Lower lobe of right lung (tissue), 2 donors: ENCODE measurements at regions not wholly inside any gene's neighbourhood (a gene's known extent, or its start where the extent isn't known, plus 50 kb on each side); places are given as distances from the start of the nearest gene placed in this dataset.

Experiments
- ATAC-seq, 2 donors: fragments of 200-7000 bp; cut with Tn5 transposase; one replicate each; pipeline ENCODE4 v1.9.1; 2020 to 2022; ENCODE audit warnings: mild to moderate bottlenecking in 2 of 2, moderate library complexity in 2 of 2
- DNase-seq: peaks from one replicate; pipeline ENCODE4 v3.0.0-alpha.2; 2020
- H3K27ac ChIP-seq: fragments of 200-600 bp; one replicate; pipeline ENCODE4 v1.8.0; 2022
- H3K27me3 ChIP-seq: fragments of 200-600 bp; one replicate; pipeline ENCODE4 v1.8.0; 2022; ENCODE audit warnings: low read depth
- H3K36me3 ChIP-seq: fragments of 200-600 bp; one replicate; pipeline ENCODE4 v1.8.0; 2022; ENCODE audit warnings: mild to moderate bottlenecking
- H3K4me1 ChIP-seq: fragments of 200-600 bp; one replicate; pipeline ENCODE4 v1.8.0; 2022
- H3K4me3 ChIP-seq: fragments of 200-600 bp; one replicate; pipeline ENCODE4 v1.8.0; 2022; ENCODE audit warnings: mild to moderate bottlenecking
- H3K9me3 ChIP-seq: fragments of 200-600 bp; one replicate; pipeline ENCODE4 v1.8.0; 2022
- intact Hi-C: fragments of 100-400 bp; cut with DNase I; formaldehyde crosslinking; loops from one replicate; pipeline ENCODE4 v1.11.0; 2022
- TF ChIP-seq, protein P1 (sequence below): fragments of 200-600 bp; IDR thresholded peaks from one replicate; pipeline ENCODE4 v1.8.0; 2022; ENCODE audit warnings: antibody characterized with exemption, mild to moderate bottlenecking
- donor health status: DM: no; HTN: yes; CAD: no; lungs with severe emphysema.

DNA sequence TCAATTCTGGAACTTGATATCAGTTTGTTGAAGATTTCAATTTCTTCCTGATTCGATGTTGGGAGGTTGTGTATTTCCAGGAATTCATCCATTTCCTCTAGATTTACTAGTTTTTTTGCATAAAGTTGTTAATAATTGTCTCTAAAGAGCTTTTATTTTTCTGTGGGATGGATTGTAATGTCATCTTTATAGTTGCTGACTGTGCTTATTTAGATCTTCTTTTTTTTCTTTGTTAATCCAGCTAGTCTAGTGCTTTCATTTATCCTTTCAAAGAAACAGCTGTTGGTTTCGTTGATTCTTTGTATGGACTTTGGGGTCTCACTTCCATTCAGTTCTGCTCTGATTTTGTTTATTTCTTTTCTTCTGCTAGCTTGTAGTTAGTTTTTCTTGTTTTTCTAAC is 302.0 kb upstream of the DMAC1 start:
- no peak overlapping the region for H3K4me3 ChIP-seq
- no peaks in the 10 kb centered on the region for H3K4me1 ChIP-seq
- no peaks in the 10 kb centered on the region for H3K36me3 ChIP-seq
- no peak overlapping the region for H3K27ac ChIP-seq
- intact Hi-C loops: no loop called here
- ATAC-seq (no peak), DNase-seq (no peak)
- H3K27me3 ChIP-seq: no peaks in the 10 kb centered on the region
- no peaks in the 10 kb centered on the region for H3K9me3 ChIP-seq
- TF ChIP-seq, protein P1, sequence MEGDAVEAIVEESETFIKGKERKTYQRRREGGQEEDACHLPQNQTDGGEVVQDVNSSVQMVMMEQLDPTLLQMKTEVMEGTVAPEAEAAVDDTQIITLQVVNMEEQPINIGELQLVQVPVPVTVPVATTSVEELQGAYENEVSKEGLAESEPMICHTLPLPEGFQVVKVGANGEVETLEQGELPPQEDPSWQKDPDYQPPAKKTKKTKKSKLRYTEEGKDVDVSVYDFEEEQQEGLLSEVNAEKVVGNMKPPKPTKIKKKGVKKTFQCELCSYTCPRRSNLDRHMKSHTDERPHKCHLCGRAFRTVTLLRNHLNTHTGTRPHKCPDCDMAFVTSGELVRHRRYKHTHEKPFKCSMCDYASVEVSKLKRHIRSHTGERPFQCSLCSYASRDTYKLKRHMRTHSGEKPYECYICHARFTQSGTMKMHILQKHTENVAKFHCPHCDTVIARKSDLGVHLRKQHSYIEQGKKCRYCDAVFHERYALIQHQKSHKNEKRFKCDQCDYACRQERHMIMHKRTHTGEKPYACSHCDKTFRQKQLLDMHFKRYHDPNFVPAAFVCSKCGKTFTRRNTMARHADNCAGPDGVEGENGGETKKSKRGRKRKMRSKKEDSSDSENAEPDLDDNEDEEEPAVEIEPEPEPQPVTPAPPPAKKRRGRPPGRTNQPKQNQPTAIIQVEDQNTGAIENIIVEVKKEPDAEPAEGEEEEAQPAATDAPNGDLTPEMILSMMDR: no peak

DNA sequence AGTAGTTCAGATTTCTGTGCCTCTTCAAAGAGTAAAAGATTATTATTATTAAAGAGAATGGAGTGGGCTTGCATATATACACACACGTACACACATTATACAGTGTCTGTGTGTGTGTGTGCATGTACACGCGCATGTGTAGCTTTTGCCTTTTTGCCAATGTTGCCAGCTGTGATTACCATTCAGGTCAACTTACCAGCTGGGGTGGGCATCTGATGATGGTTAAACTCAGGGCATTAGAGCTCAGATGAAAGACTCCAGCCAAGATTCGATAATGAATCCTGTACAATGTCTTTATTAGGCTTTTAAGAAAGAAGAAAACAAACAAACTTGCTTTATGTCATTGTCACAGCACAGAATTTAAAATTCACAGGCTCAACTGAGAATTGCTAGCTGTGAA is 296.5 kb upstream of the DMAC1 start:
- Histone ChIP-seq H3K9me3 (no peaks in the 10 kb centered on the region), H3K36me3 (no peaks in the 10 kb centered on the region), H3K4me3 (no peak overlapping the region), H3K27ac (no peak overlapping the region), H3K27me3 (no peaks in the 10 kb centered on the region), H3K4me1 (no peaks in the 10 kb centered on the region)
- DNase-seq: no peak
- intact Hi-C loops: no loop called here
- TF ChIP-seq, protein P1: no peak
- no peak for ATAC-seq

DNA sequence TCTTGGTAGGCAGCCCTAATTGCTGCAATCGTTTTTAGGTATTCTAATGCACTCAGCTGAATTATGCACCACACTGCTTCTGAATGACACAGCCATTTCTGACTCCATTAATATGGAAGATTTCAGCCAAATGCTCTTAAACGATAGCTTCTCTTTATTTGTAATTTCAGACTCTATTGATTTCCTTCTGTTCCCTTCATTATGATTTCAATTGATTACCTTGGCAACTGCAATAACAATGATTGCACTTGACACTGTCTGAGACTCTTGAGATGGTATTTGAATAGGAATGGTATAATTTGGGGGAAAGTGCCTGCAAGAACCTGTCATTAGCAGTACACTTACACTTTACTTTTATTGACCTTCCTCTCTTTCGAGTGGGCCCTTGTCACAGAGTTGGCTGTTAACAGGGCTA is 296.1 kb upstream of the DMAC1 start:
- H3K27ac ChIP-seq: no peak overlapping the region
- intact Hi-C loops: no loop called here
- peak; percentile 78 to 94 for ATAC-seq
- H3K4me1 ChIP-seq: no peaks in the 10 kb centered on the region
- no peaks in the 10 kb centered on the region for H3K36me3 ChIP-seq
- H3K27me3 ChIP-seq: no peaks in the 10 kb centered on the region
- TF ChIP-seq, protein P1: no peak
- H3K9me3 ChIP-seq: no peaks in the 10 kb centered on the region
- no peak for DNase-seq
- no peak overlapping the region for H3K4me3 ChIP-seq

DNA sequence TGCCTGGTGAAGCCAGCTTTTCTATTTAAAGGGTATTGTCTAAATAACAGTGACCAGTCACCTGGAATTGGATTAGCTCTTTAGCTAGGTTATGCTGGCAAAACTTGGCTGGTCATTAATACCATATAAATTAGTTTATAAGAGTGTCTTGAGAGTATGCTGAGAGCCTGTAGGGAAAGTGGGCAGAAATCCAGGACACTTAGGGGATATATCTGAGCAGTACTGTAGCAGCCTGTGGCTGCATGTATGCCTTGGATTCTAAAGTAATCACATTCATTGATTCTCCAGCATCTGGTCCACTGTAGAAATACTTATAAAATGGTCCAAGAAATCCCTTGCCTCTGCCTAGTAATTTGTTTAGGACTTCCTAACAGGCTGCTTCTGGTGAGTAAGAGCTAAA is 288.9 kb upstream of the DMAC1 start:
- Histone ChIP-seq H3K27me3 (peaks cover 8% of the 10 kb centered on the region), H3K9me3 (no peaks in the 10 kb centered on the region), H3K36me3 (no peaks in the 10 kb centered on the region), H3K4me1 (no peaks in the 10 kb centered on the region), H3K4me3 (no peak overlapping the region), H3K27ac (no peak overlapping the region)
- no peak for ATAC-seq
- DNase-seq: no peak
- TF ChIP-seq, protein P1: no peak
- intact Hi-C loops: no loop called here

DNA sequence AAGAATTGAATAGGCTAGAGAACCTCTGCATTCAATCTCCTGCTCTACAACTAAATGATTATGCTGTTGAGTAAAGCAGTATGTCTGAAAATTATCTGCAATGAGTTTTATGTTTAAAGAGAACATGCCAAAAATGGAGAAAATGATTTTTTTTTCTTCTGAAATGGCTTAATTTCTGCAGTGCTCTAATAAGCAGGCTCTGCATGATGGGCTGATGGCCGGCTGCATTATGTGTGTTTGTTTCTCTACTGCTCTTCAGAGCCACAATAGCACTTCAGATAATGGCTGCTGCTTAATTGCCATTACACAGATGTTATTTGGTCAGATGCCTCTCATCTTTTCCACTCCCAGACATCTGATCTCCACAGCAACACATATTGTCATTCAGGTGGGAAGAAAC is 286.4 kb upstream of the DMAC1 start:
- Histone ChIP-seq H3K36me3 (no peaks in the 10 kb centered on the region), H3K27ac (no peak overlapping the region), H3K27me3 (peaks cover 8% of the 10 kb centered on the region), H3K4me3 (no peak overlapping the region), H3K4me1 (no peaks in the 10 kb centered on the region), H3K9me3 (no peaks in the 10 kb centered on the region)
- TF ChIP-seq, protein P1: no peak
- ATAC-seq (no peak), DNase-seq (no peak)
- intact Hi-C loops: no loop called here

DNA sequence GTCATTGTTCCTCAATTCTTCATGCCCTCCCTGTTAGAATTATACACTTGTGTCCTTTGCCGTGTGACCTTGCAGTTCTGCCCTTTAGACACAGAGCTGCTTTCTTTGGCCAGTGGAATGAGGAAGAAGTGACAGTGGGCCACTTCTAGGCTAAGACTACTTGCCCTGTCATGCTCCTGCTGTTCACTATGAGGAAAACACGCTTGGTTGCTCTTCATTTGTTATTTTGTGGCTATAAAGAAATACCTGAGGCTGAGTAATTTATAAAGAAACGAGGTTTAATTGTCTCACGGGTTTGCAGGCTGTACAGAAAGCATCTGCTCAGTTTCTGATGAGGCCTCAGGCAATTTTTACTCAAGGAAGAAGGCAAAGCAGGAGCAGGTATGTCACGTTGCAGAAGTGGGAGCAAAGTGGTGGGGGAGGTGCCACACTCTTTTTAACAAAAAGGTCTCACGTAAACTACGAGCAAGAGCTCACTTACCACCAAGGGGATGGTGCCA is 279.1 kb upstream of the DMAC1 start:
- Histone ChIP-seq H3K4me3 (no peak overlapping the region), H3K9me3 (no peaks in the 10 kb centered on the region), H3K27me3 (no peaks in the 10 kb centered on the region), H3K4me1 (no peaks in the 10 kb centered on the region), H3K27ac (no peak overlapping the region), H3K36me3 (no peaks in the 10 kb centered on the region)
- ATAC-seq (no peak), DNase-seq (no peak)
- TF ChIP-seq, protein P1: no peak
- intact Hi-C loops: no loop called here
